ENCODE measurements at regions not wholly inside any gene's neighbourhood (a gene's known extent, or its start where the extent isn't known, plus 50 kb on each side); places are given as distances from the start of the nearest gene placed in this dataset.

GRCh38 chr12:91990525-91990924 is 155.1 kb downstream of the BTG1 start:
- no peak for TF ChIP-seq EZH2 (IDR thresholded peaks at IDR 0.05; ENCODE audit: borderline replicate concordance, low read depth, low read length, severe bottlenecking)
- TF ChIP-seq CTCF (IDR thresholded peaks at IDR 0.05; ENCODE audit: borderline replicate concordance, extremely low read depth, low read length, poor library complexity, severe bottlenecking): no peak
